HCT116 (cell line): ENCODE measurements at regions not wholly inside any gene's neighbourhood (a gene's known extent, or its start where the extent isn't known, plus 50 kb on each side); places are given as distances from the start of the nearest gene placed in this dataset.

ENCODE experiments used
- ATAC-seq: fragments of 200-7000 bp; cut with Tn5 transposase; 2 replicates; pipeline ENCODE4 v1.9.1; 2020; ENCODE audit warnings: mild to moderate bottlenecking, moderate library complexity
- BruUV-seq: library from RNA; stranded (reverse); fragments of 400-500 nt; replicated peaks from 2 replicates; lab custom pipeline; 2021; lab: Mats Ljungman, UMichigan
- CTCF ChIA-PET: fragments of 300-600 bp; sonication (Branson Sonifier 250); formaldehyde crosslinking; loops from one replicate; lab custom pipeline; 2021; ENCODE audit warnings: antibody characterized with exemption; lab: Charles Lee
- POLR2A ChIA-PET: fragments of 300-600, 350-600 bp; sonication (Branson Sonifier 250); formaldehyde crosslinking; loops from one replicate; lab custom pipeline; 2021; ENCODE audit warnings: antibody characterized with exemption; lab: Charles Lee
- RAD21 ChIA-PET, 2 experiments: fragments of 300-600 bp; sonication (Branson Sonifier 250); formaldehyde crosslinking; loops; one replicate each; lab custom pipeline; 2023; ENCODE audit warnings: low total read pairs in 2 of 2; ENCODE audit not compliant: uncharacterized antibody in 2 of 2, unreplicated experiment in 2 of 2, low non-redundant PET in 1 of 2; lab: Charles Lee
- DNase-seq: peaks from one replicate; pipeline ENCODE4 v3.0.0-alpha.2; 2010; ENCODE audit warnings: low read depth, low spot score
- H2AFZ ChIP-seq: fragments of 200-600 bp; shearing (Covaris generic), sonication (generic); 2 replicates; pipeline ENCODE4 v1.6.1; 2017; ENCODE audit warnings: low read depth, mixed run types, mixed read lengths, antibody characterized with exemption, low read length; ENCODE audit not compliant: poor library complexity, severe bottlenecking
- H3K27ac ChIP-seq: 2 replicates; pipeline ENCODE4 v1.5.1; 2012; ENCODE audit warnings: low read depth, low read length
- H3K27me3 ChIP-seq: fragments of 200-600 bp; sonication (generic); 2 replicates; pipeline ENCODE4 v1.6.1; 2016; ENCODE audit warnings: mixed run types, low read length, mixed read lengths; ENCODE audit not compliant: insufficient read depth
- H3K36me3 ChIP-seq, 2 experiments: fragments of 200-500 bp in 1 of 2; fragments of 200-600 bp in 1 of 2; sonication (Bioruptor generic) in 1 of 2; sonication (generic) in 1 of 2; 2 replicates each; pipeline versions ENCODE4 v1.5.1 to v1.6.1; 2014 to 2016; ENCODE audit warnings: low read length in 2 of 2, inconsistent platforms in 1 of 2, mixed read lengths in 1 of 2, mixed run types in 1 of 2; ENCODE audit not compliant: insufficient read depth in 2 of 2, control insufficient read depth in 1 of 2
- H3K4me1 ChIP-seq, 2 experiments: fragments of 200-600 bp in 1 of 2; sonication (generic) in 1 of 2; 2 replicates each; pipeline versions ENCODE4 v1.5.1 to v1.6.1; 2012 to 2017; ENCODE audit warnings: low read length in 2 of 2, inconsistent platforms in 1 of 2, mild to moderate bottlenecking in 1 of 2, mixed read lengths in 1 of 2, mixed run types in 1 of 2, moderate library complexity in 1 of 2; ENCODE audit not compliant: insufficient read depth in 2 of 2, control insufficient read depth in 1 of 2
- H3K4me2 ChIP-seq: fragments of 200-600 bp; sonication (generic); 2 replicates; pipeline ENCODE4 v1.6.1; 2017; ENCODE audit warnings: mixed run types, low read length, mixed read lengths
- H3K4me3 ChIP-seq, 2 experiments: fragments of 200-600 bp in 1 of 2; sonication (generic) in 1 of 2; replicated peaks in 1 of 2; 2 replicates each; pipeline ENCODE4 v1.5.1; 2011 to 2016; ENCODE audit warnings: low read length in 2 of 2, control low read depth in 1 of 2, low read depth in 1 of 2, mild to moderate bottlenecking in 1 of 2, mixed read lengths in 1 of 2, mixed run types in 1 of 2
- H3K79me2 ChIP-seq: fragments of 200-600 bp; sonication (generic); 2 replicates; pipeline ENCODE4 v1.6.1; 2017; ENCODE audit warnings: mild to moderate bottlenecking, mixed run types, low read length, moderate library complexity, mixed read lengths; ENCODE audit not compliant: insufficient read depth
- H3K9ac ChIP-seq: fragments of 200-600 bp; sonication (generic); 2 replicates; pipeline ENCODE4 v1.6.1; 2016; ENCODE audit warnings: low read length, mixed read lengths
- H3K9me2 ChIP-seq: fragments of 200-600 bp; sonication (generic), shearing (Covaris generic); 2 replicates; pipeline ENCODE4 v1.6.1; 2017; ENCODE audit warnings: mixed run types, mild to moderate bottlenecking, moderate library complexity; ENCODE audit not compliant: insufficient read depth
- H3K9me3 ChIP-seq, 2 experiments: fragments of 200-500 bp in 1 of 2; fragments of 200-600 bp in 1 of 2; sonication (Bioruptor generic) in 1 of 2; sonication (generic) in 1 of 2; 2 replicates each; pipeline ENCODE4 v1.6.1; 2014 to 2017; ENCODE audit warnings: low read length in 2 of 2, mixed read lengths in 2 of 2, inconsistent platforms in 1 of 2, low read depth in 1 of 2, mild to moderate bottlenecking in 1 of 2, mixed run types in 1 of 2, moderate library complexity in 1 of 2; ENCODE audit not compliant: control insufficient read depth in 1 of 2, insufficient read depth in 1 of 2
- H4K20me1 ChIP-seq: fragments of 200-600 bp; sonication (generic), shearing (Covaris generic); 2 replicates; pipeline ENCODE4 v1.6.1; 2017; ENCODE audit warnings: mixed run types, mild to moderate bottlenecking, moderate library complexity; ENCODE audit not compliant: insufficient read depth
- ATF3 ChIP-seq: IDR thresholded peaks from 2 replicates; pipeline ENCODE4 v1.6.1; 2012
- CBX3 ChIP-seq: IDR thresholded peaks from 2 replicates; pipeline ENCODE4 v1.6.1; 2012; ENCODE audit warnings: low read depth
- CTCF ChIP-seq, 3 experiments: fragments of 200-600 bp in 1 of 3; sonication (generic) in 1 of 3; IDR thresholded peaks in 2 of 3; conservative IDR thresholded peaks in 1 of 3; 2 replicates each; pipeline ENCODE4 v1.5.1; 2012 to 2017; ENCODE audit warnings: low read depth in 2 of 3, low read length in 2 of 3, antibody characterized with exemption in 1 of 3, borderline replicate concordance in 1 of 3, control low read depth in 1 of 3, mild to moderate bottlenecking in 1 of 3, mixed read lengths in 1 of 3, mixed run types in 1 of 3, moderate library complexity in 1 of 3; ENCODE audit not compliant: insufficient read depth in 1 of 3
- ELF1 ChIP-seq: IDR thresholded peaks from 2 replicates; pipeline ENCODE4 v1.6.1; 2012; ENCODE audit warnings: low read depth, borderline replicate concordance
- EZH2 ChIP-seq: fragments of 200-600 bp; sonication (generic); IDR thresholded peaks from 2 replicates; pipeline ENCODE4 v1.6.1; 2017; ENCODE audit warnings: antibody characterized with exemption, mixed run types
- EZH2phosphoT487 ChIP-seq: fragments of 200-600 bp; IDR thresholded peaks from 2 replicates; pipeline ENCODE4 v1.6.1; 2018; ENCODE audit warnings: antibody characterized with exemption, borderline replicate concordance
- JUND ChIP-seq: IDR thresholded peaks from 2 replicates; pipeline ENCODE4 v1.6.1; 2012
- MAX ChIP-seq: IDR thresholded peaks from 2 replicates; pipeline ENCODE4 v1.6.1; 2012
- RAD21 ChIP-seq: IDR thresholded peaks from 2 replicates; pipeline ENCODE4 v1.6.1; 2012; ENCODE audit warnings: low read depth, mild to moderate bottlenecking
- SIN3A ChIP-seq: IDR thresholded peaks from 2 replicates; pipeline ENCODE4 v1.6.1; 2012; ENCODE audit warnings: low read depth
- SP1 ChIP-seq: IDR thresholded peaks from 2 replicates; pipeline ENCODE4 v1.6.1; 2012; ENCODE audit warnings: low read depth
- SRF ChIP-seq: IDR thresholded peaks from 2 replicates; pipeline ENCODE4 v1.6.1; 2012; ENCODE audit warnings: low read depth
- TCF7L2 ChIP-seq: IDR thresholded peaks from 2 replicates; pipeline ENCODE4 v1.7.0; 2011; ENCODE audit warnings: borderline replicate concordance, inconsistent platforms; ENCODE audit not compliant: insufficient read depth, insufficient read length; ENCODE audit errors: extremely low read depth
- ZBTB33 ChIP-seq: IDR thresholded peaks from 2 replicates; pipeline ENCODE4 v1.6.1; 2011; ENCODE audit warnings: mild to moderate bottlenecking, low read length, moderate library complexity; ENCODE audit not compliant: insufficient replicate concordance; ENCODE audit errors: extremely low read depth
- ZFX ChIP-seq: fragments of 450-650 bp; IDR thresholded peaks from 2 replicates; pipeline ENCODE4 v1.6.1; 2017
- ZNF274 ChIP-seq: fragments of 200-500 bp; sonication (Bioruptor generic); IDR thresholded peaks from 2 replicates; pipeline ENCODE4 v1.6.1; 2014; ENCODE audit warnings: mild to moderate bottlenecking, low read depth, low read length, inconsistent platforms
- intact Hi-C: fragments of 100-400 bp; cut with micrococcal nuclease; formaldehyde crosslinking; loops from 2 replicates; pipeline ENCODE4 v1.10.0; 2022

- intact Hi-C loops: no loop called here
- RAD21 ChIA-PET: no interaction called here
- DNase-seq: no peak
These were observed 619.9 kb downstream of the ZEB2 start for GRCh38 chr2:143899987-143900386.

More at GRCh38 chr2:143899987-143900386, 619.9 kb downstream of the ZEB2 start:
- Histone ChIP-seq H3K79me2 (no peaks in the 10 kb centered on the region), H3K9ac (no peak overlapping the region), H3K4me2 (no peak overlapping the region), H3K36me3 (no peaks in the 10 kb centered on the region), H3K4me1 (peaks cover 0 to 16% of the 10 kb centered on the region in 2 experiments; a peak in 2 of 4 replicates), H2AFZ (no peak overlapping the region), H3K27ac (no peak overlapping the region), H3K9me3 (no peaks in the 10 kb centered on the region), H4K20me1 (no peaks in the 10 kb centered on the region), H3K9me2 (no peaks in the 10 kb centered on the region), H3K27me3 (no peaks in the 10 kb centered on the region), H3K4me3 (no peak overlapping the region)
- CTCF ChIA-PET: no interaction called here
- POLR2A ChIA-PET: no interaction called here
- no peak for TF ChIP-seq SP1
- TF ChIP-seq ELF1: no peak
- no peak for TF ChIP-seq RAD21
- TF ChIP-seq ZBTB33: no peak
- no peak for TF ChIP-seq SRF
- no peak for TF ChIP-seq ZNF274
- no peak for TF ChIP-seq SIN3A
- no peak for TF ChIP-seq ATF3
- no peak for TF ChIP-seq TCF7L2
- TF ChIP-seq ZFX: no peak
- no peak for TF ChIP-seq CTCF (IDR thresholded peaks at IDR 0.05 in 2 of 3, conservative IDR thresholded peaks at IDR 0.05 in 1 of 3; ENCODE audit: borderline replicate concordance in 1 of 3, insufficient read depth in 1 of 3, low read depth in 2 of 3, low read length in 2 of 3)
- TF ChIP-seq EZH2phosphoT487: no peak
- TF ChIP-seq CBX3: no peak
- TF ChIP-seq MAX: no peak
- no peak for TF ChIP-seq EZH2
- no peak for TF ChIP-seq JUND
- BruUV-seq: no TSS peak
- ATAC-seq: no peak
